ENCODE measurements at regions not wholly inside any gene's neighbourhood (a gene's known extent, or its start where the extent isn't known, plus 50 kb on each side); places are given as distances from the start of the nearest gene placed in this dataset.
"Not testable (repeated sequence)": the region's sequence is repeated elsewhere in the genome, so short reads cannot be mapped to it uniquely, and the experiment has no call there.

DNA sequence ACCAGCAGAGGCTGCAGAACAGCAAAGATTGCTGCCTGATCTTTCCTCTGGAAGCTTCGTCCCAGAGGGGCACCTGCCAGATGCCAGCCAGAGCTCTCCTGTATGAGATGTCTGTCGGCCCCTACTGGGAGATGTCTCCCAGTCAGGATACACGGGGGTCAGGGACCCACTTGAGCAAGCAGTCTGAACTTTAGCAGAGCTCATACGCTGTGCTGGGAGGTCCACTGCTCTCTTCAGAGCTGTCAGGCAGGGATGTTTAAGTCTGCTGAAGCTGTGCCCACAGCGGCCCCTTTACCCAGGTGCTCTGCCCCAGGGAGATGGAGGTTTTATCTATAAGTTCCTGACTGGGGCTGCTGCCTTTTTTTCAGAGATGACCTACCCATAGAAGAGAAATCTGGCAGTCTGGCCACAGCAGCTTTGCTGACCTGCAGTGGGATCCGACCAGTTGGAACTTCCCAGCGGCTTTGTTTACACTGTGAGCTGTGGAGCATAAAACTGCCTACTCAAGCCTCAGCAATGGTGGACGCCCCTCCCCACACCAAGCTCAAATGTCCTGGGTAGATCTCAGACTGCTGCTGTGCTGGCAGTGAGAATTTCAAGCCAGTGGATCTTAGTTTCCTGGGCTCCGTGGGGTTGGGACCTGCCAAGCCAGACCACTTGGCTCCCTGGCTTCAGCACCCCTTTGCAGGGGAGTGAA, 613.9 kb downstream of the HTR1B start:
- DNase-seq = not testable (repeated sequence)

DNA sequence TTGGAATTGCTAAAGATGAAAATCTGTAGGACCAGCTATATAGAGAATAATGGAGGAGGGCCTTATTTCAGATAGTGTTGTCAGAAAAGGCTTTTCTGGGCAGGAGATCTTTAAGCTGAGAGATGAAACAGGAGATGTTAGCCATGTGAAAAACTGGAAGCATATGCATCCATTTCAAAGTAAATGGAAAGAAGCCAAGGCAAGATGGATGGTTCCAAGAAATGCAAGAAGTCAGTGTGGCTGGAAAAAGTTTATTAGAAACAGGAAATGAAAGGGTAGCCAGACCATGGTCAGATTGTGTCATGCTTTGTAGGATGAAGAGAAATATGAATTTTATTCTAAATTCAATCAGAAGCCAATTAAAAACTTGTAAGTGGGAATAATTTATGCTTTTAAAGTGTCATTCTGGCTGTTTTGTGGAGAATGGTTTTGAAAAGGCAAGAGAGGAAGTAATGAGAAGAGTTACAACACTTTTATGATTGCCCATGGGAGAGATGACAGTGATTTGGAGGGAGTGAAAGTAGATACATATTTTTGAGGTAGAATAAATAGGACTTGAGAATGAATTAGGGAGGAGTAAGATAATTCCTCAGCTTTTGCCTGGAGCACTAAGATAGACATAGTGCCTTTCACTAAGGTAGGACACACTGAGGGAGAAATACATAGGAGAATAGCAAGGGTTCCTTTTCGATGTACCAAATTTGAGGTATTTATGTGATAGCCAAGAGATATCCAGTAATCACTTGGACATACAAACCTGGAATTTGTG, 620.1 kb downstream of the HTR1B start:
- no peak for DNase-seq

GRCh38 chr6:76840865-76841264, 622.4 kb downstream of the HTR1B start:
- DNase-seq = no peak

DNA sequence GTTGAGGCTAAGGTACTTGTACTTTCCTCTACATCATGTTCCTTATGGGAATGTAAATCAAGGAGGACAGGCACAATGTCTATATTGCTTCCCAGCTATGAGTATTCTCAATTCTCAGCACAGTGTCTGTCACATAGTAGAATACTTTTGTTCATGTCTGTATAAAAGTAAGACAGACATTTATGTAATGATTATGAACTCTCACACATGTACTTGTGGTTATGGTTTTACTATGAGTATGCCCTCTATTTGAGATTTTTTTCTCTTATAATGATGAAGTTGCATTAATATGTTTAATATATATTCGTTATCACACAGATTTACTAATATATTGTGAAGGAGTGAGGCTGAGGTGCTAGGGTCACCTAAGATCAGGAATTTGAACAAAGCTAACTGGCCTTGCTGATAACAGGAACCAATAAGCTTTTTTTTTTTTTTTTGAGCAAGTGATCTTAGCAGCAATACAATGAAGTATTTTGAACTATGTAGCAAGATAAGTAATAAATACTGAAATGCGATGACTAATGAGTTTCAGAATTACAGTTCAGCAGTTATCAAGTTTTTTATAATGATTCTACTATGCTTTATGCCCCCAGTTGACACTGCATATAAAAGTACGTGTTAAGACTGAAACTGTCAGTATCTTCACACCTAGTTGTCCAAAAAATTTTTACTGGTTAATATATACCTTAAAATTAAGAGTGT, 623.1 kb downstream of the HTR1B start:
- DNase-seq = no peak

- DNase-seq = no peak
Observed at GRCh38 chr6:76839505-76839904, 623.8 kb downstream of the HTR1B start.

GRCh38 chr6:76837564-76837963, 625.7 kb downstream of the HTR1B start:
- no peak for DNase-seq

DNA sequence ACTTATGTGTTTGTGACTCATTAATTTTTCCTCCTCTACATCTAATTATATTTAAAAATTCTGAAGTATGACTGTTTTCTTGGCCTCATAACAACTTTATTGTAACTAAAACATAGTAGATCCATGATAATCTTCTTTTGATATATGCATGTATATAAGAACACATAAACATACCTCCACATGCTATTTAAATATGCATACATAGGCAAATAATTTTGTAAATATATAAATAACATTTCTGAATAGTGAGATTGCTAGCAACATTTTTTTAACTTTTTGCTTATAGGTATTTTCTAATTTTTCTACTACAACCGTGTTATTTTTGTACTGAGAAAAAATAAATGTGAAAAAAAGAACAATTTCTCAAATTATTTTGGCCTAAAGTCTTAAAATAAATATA, 627.6 kb downstream of the HTR1B start:
- DNase-seq = no peak

DNA sequence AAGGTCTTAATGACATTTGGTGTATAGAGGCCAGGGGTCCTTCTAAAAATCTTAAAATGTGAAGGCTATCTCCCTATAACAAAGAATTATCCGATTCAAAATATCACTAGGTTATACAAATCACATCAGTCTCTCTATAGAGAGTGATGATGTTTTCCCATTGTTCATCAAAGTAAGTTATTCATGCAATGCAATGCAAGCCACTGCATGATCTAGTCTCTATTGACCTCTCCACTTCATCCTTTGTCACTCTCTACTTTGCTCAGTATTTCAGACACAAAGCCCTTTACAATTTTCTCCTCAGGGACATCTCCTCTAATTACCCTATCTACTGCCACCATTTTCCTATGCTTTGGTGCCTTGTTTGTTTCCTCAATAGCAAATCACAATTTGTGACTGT, 628.0 kb downstream of the HTR1B start:
- DNase-seq = no peak

DNA sequence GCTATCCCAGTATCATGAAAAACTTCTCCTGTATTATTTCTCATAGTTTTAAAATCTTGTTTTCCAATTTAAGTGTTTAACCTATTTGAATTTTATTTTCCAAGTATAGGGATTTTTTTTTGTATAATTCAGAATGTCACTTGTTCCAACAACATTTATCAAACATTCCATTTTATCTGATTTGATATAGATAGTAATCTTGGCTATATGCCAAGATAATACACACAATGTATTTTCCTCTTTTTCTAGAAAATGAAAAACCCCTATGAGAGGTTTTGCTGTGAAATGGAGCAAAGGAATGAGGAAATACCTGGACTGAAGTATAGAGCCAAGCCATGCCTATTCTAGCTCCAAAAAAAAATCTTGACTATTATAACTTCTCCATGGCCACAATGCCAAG, 628.9 kb downstream of the HTR1B start:
- DNase-seq = no peak

- no peak for DNase-seq
Observed at GRCh38 chr6:76831299-76831698, 632.0 kb downstream of the HTR1B start.

DNA sequence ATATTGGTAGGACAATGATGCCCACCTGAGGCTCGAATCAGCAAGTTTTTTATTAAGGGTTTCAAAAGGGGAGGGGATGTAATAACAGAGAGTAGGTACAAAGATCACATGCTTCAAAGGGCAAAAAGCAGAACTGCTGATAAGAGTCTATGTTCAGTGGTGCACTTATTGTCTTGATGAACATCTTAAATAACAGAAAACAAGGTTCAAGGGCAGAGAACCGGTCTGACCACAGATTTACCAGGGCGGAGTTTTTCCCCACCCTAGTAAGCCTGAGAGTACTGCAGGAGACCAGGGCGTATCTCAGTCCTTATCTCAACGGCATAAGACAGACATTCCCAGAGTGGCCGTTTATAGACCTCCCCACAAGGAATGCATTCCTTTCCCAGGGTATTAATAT, 639.7 kb downstream of the HTR1B start:
- not testable (repeated sequence) for DNase-seq

DNA sequence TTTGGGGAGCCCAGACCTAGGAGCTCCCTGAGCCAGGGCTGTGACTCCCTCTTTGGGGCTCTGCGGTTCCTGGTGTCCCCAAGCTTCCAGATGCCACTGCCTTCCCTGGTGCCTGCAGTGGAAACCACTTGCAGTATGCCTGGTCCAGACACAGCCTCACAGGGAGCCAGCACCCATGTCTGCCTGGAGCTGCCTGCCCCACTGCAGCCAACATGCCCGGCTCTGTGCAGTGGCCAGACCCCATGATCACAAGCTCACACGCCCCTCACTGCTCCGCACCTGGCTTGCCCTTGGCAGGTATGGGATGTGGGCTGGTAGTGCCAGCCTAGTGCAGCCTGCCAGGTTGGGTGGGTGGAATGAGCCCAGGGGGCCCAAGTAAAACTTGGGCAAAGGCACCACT, 644.8 kb downstream of the HTR1B start:
- no peak for DNase-seq

DNA sequence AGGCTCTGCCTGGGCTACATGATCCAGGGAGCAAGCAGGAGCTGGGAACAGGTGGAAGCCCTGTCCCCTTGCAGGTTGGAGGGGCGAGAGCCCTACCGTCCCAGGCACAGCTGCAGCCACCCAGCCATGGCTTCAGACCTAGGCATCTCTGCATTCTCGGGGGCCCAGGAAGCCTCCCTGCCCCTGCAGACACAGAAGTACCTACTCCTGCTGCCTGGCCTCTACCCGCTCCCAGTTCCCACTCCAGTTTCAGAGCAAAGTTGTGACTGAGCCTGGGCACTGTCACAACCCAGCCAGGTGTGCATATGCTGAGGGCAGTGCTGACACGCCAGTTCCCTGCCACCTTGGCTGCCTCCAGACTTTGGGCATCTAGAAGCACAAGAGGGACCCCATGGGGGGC, 645.9 kb downstream of the HTR1B start:
- no peak for DNase-seq

DNA sequence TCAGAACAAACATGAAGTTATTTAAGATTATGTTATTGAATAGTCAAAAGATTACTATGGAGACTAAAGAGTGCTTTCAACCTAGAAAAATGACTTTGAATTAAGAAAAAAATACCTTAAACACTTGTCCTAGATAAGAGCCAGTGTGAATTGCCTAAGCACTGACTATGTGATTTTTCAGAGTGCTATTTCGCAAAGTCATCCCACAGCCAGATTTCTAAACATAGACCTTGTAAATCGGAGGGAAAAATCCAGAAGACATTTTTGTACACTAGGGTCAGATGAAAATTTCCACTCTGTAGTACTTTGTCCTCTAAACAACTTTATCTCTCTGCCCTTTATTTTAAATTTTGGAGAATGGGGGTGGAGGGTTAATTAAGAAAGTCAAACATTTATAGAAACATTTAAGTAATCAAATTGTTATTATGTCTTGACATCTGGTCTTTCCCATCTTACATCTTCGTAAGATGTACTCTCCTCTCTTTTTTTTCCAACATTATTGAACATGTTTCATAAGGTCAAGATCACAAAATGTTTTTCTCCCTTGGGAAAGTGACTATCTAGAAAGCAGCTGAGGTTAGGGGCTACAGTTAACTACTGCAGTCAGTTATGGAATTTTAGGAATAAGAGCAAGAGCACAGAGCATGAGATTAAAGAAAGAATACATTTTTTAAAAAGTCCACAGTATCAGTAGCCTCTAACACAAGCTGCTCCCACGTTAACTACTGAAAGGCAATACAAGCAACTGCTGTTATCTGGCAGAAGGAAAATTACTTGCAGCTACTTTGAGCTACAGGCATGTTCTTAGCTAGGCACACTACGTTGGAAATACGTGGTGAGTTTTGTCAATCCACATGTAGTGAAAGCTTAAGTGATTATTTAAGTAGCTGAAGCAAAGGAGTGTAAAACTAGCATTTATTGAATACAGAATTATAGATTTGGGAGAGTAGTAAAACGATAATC, 648.5 kb downstream of the HTR1B start:
- no peak for DNase-seq

DNA sequence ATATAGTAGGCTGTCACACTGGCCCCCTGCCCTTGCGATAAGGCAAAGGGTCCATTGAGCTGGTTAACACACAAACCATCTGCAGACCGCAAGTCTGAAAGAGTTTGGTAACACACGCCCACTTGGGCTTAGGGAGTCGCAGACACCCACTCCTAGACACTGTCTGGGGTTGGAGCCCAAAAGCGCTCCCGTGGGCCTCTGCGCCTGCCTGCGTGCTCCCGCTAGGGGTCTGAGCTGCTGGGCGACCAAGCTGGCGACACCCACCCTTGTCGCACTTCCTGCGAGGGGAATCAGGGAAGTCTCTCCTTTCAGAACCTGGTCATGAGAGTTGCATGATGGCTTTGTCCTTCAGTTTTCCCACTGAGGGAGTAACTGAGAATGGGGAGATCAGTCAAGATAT, 653.0 kb downstream of the HTR1B start:
- DNase-seq = no peak

GRCh38 chr6:76803038-76803580, 660.2 kb downstream of the HTR1B start:
- no peak for DNase-seq

GRCh38 chr6:76792394-76792793, 670.9 kb downstream of the HTR1B start:
- no peak for DNase-seq

- no peak for DNase-seq
Observed at GRCh38 chr6:76790881-76791280, 672.4 kb downstream of the HTR1B start.

DNA sequence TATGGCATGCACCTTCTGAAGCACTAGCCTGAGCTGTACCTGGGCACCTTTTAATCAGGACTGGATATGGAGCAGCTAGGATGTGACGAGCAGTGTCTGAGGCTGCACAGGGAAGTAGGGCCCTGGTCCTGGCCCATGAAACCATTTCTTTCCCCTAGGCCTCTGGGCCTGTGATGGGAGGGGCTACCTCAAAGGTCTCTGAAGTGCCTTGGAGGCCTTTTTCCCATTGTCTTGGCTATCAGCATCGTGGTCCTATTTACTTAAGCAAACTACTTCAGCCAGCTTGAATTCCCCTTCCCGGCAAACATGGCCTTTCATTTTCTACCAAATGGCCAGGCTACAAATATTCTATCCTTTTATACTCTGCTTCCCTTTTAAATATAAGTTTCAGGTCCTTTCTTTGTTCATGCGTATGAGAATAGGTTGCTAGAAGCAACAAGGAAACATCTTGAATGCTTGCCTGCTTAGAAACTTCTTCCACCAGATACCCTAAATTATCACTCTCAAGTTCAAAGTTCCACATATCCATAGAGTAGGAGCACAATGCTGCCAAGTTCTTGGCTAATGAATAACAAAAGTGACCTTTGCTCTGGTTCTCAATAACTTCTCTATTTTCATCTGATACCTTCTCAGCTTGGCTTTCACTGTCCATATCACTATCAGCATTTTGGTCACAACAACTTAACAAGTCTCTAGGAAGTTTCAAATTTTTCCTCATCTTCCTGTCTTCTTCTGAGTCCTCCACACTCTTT, 673.1 kb downstream of the HTR1B start:
- DNase-seq = no peak

- DNase-seq = no peak
Observed at GRCh38 chr6:76789580-76789979, 673.7 kb downstream of the HTR1B start.

Measured in nucleus accumbens (tissue), 56 donors.